GM12878 (cell line): ENCODE measurements at regions not wholly inside any gene's neighbourhood (a gene's known extent, or its start where the extent isn't known, plus 50 kb on each side); places are given as distances from the start of the nearest gene placed in this dataset.

Experiments used
- ATAC-seq: fragments of 200-7000 bp; cut with Tn5 transposase; 3 replicates; pipeline ENCODE4 v1.9.1; 2020; ENCODE audit warnings: mild to moderate bottlenecking, moderate library complexity
- BruUV-seq: library from RNA; stranded (reverse); fragments of 400-500 nt; replicated peaks from 2 replicates; lab custom pipeline; 2021; lab: Mats Ljungman, UMichigan
- CTCF ChIA-PET: fragments of 300-600 bp; sonication (Branson Sonifier 250); formaldehyde crosslinking; extraction: SDS; loops from one replicate; lab custom pipeline; 2021; ENCODE audit warnings: inconsistent platforms; lab: Yijun Ruan, JAX
- POLR2A ChIA-PET: fragments of 350-600 bp; formaldehyde crosslinking; extraction: SDS; loops from one replicate; lab custom pipeline; 2021; ENCODE audit warnings: inconsistent platforms; lab: Charles Lee
- RAD21 ChIA-PET: fragments of 300-600 bp; sonication (Branson Sonifier 250); formaldehyde crosslinking; loops from one replicate; lab custom pipeline; 2023; ENCODE audit warnings: antibody characterized with exemption; ENCODE audit not compliant: unreplicated experiment; lab: Charles Lee
- SMC1A ChIA-PET: fragments of 300-600 bp; sonication (Branson Sonifier 250); formaldehyde crosslinking; loops from one replicate; lab custom pipeline; 2023; ENCODE audit not compliant: unreplicated experiment, uncharacterized antibody; lab: Charles Lee
- DNase-seq: peaks from one replicate; pipeline ENCODE4 v3.0.0-alpha.2; 2011; ENCODE audit warnings: low read depth, low spot score
- FAIRE-seq: peaks from 3 replicates; lab custom pipeline; 2011; peaks lifted over from hg19 to GRCh38; lab: Jason Lieb, UNC
- H2AFZ ChIP-seq: 2 replicates; pipeline ENCODE4 v1.6.0; 2011; ENCODE audit warnings: low read depth, low read length, control low read depth; ENCODE audit not compliant: control insufficient read depth
- H3K27ac ChIP-seq: 2 replicates; pipeline ENCODE4 v1.5.1; 2011; ENCODE audit warnings: control low read depth; ENCODE audit not compliant: control insufficient read depth, insufficient read depth
- H3K27me3 ChIP-seq, 2 experiments: replicated peaks in 1 of 2; 2 replicates each; pipeline versions ENCODE4 v1.6.0 to v1.6.1; 2011; ENCODE audit warnings: low read length in 1 of 2; ENCODE audit not compliant: control insufficient read depth in 2 of 2, insufficient read depth in 2 of 2
- H3K36me3 ChIP-seq, 2 experiments: 2 replicates each; pipeline ENCODE4 v1.5.1; 2011; ENCODE audit warnings: low read length in 1 of 2; ENCODE audit not compliant: control insufficient read depth in 2 of 2, insufficient read depth in 2 of 2
- H3K4me1 ChIP-seq: 2 replicates; pipeline ENCODE4 v1.6.1; 2011; ENCODE audit warnings: mild to moderate bottlenecking, low read length, moderate library complexity, mixed read lengths; ENCODE audit not compliant: control insufficient read depth, insufficient read depth
- H3K4me2 ChIP-seq: 2 replicates; pipeline ENCODE4 v1.6.0; 2011; ENCODE audit warnings: control low read depth; ENCODE audit not compliant: control insufficient read depth, insufficient read depth
- H3K4me3 ChIP-seq: fragments of 200-600 bp; sonication (generic); 2 replicates; pipeline ENCODE4 v1.5.1; 2016
- H3K79me2 ChIP-seq: 2 replicates; pipeline ENCODE4 v1.6.0; 2011; ENCODE audit warnings: low read length; ENCODE audit not compliant: control insufficient read depth, insufficient read depth
- H3K9ac ChIP-seq: 2 replicates; pipeline ENCODE4 v1.8.0; 2011; ENCODE audit warnings: low read length, control low read depth, mixed read lengths; ENCODE audit not compliant: control insufficient read depth, insufficient read depth
- H3K9me3 ChIP-seq: replicated peaks from 3 replicates; pipeline ENCODE4 v1.5.1; 2011; ENCODE audit warnings: mild to moderate bottlenecking, low read length; ENCODE audit not compliant: control insufficient read depth, insufficient read depth
- H4K20me1 ChIP-seq: 2 replicates; pipeline ENCODE4 v1.6.0; 2011; ENCODE audit not compliant: control insufficient read depth, insufficient read depth
- ASH2L ChIP-seq: fragments of 300-600, 200-600 bp; sonication (generic); IDR thresholded peaks from 2 replicates; pipeline ENCODE4 v1.6.1; 2017; ENCODE audit warnings: low read depth, mild to moderate bottlenecking, borderline replicate concordance
- CEBPB ChIP-seq, 2 experiments: fragments of 150-350 bp in 1 of 2; IDR thresholded peaks; 2 replicates each; pipeline ENCODE4 v1.6.1; 2012 to 2014; ENCODE audit warnings: low read depth in 2 of 2, low read length in 2 of 2, borderline replicate concordance in 1 of 2, inconsistent platforms in 1 of 2
- CREB1 ChIP-seq: IDR thresholded peaks from 2 replicates; pipeline ENCODE4 v1.6.1; 2012; ENCODE audit warnings: low read depth, mild to moderate bottlenecking, inconsistent platforms
- CREM ChIP-seq: IDR thresholded peaks from 2 replicates; pipeline ENCODE4 v1.6.1; 2014; ENCODE audit warnings: antibody characterized with exemption, low read depth
- EED ChIP-seq: sonication (generic); IDR thresholded peaks from 2 replicates; pipeline ENCODE4 v1.6.1; 2016; ENCODE audit warnings: antibody characterized with exemption, low read depth
- MYC ChIP-seq: IDR thresholded peaks from 2 replicates; pipeline ENCODE4 v1.6.1; 2011; ENCODE audit warnings: mild to moderate bottlenecking, low read length, moderate library complexity, inconsistent platforms; ENCODE audit not compliant: insufficient read depth, insufficient replicate concordance, insufficient read length, severe bottlenecking
- NFXL1 ChIP-seq: fragments of 450-650 bp; IDR thresholded peaks from 2 replicates; pipeline ENCODE4 v1.6.1; 2017; ENCODE audit warnings: antibody characterized with exemption, mild to moderate bottlenecking, borderline replicate concordance
- POLR2AphosphoS2 ChIP-seq: IDR thresholded peaks from 2 replicates; pipeline ENCODE4 v1.6.1; 2011; ENCODE audit warnings: low read depth, mild to moderate bottlenecking, low read length, improper control_type of control experiment, moderate library complexity
- POLR2AphosphoS5 ChIP-seq: IDR thresholded peaks from 2 replicates; pipeline ENCODE4 v1.6.1; 2011; ENCODE audit warnings: mild to moderate bottlenecking, low read length, inconsistent platforms
- RB1 ChIP-seq: fragments of 450-650 bp; formaldehyde crosslinking; IDR thresholded peaks from 2 replicates; pipeline ENCODE4 v1.6.1; 2017; ENCODE audit warnings: mild to moderate bottlenecking, borderline replicate concordance
- RBBP5 ChIP-seq: fragments of 200-600 bp; sonication (generic); conservative IDR thresholded peaks from 2 replicates; pipeline ENCODE4 v1.6.1; 2016
- SMAD5 ChIP-seq: IDR thresholded peaks from 2 replicates; pipeline ENCODE4 v1.6.1; 2016; ENCODE audit warnings: antibody characterized with exemption, low read depth
- SMARCA5 ChIP-seq: fragments of 450-650 bp; IDR thresholded peaks from 2 replicates; pipeline ENCODE4 v1.6.1; 2017; ENCODE audit warnings: mild to moderate bottlenecking
- SPI1 ChIP-seq: IDR thresholded peaks from 2 replicates; pipeline ENCODE4 v1.6.1; 2011; ENCODE audit warnings: low read depth, mild to moderate bottlenecking, low read length, moderate library complexity, borderline replicate concordance; ENCODE audit not compliant: insufficient read depth
- TCF12 ChIP-seq: IDR thresholded peaks from 2 replicates; pipeline ENCODE4 v1.6.1; 2011; ENCODE audit warnings: low read depth, mild to moderate bottlenecking, low read length
- TCF3 ChIP-seq: IDR thresholded peaks from 2 replicates; pipeline ENCODE4 v1.6.1; 2012; ENCODE audit warnings: low read depth, mild to moderate bottlenecking, low read length, borderline replicate concordance; ENCODE audit not compliant: insufficient read depth
- ZNF24 ChIP-seq: fragments of 450-650 bp; IDR thresholded peaks from 2 replicates; pipeline ENCODE4 v1.6.1; 2017; ENCODE audit warnings: antibody characterized with exemption, mild to moderate bottlenecking
- ZNF274 ChIP-seq: IDR thresholded peaks from one replicate; pipeline ENCODE4 v1.8.0; 2011; ENCODE audit not compliant: insufficient read length, insufficient read depth
- WGBS: methylation state at CpG from one replicate; pipeline ENCODE4 v1.1.6; 2016; ENCODE audit warnings: low lambda C conversion rate; ENCODE audit not compliant: insufficient replicate concordance, insufficient coverage; ENCODE audit errors: missing lambda C conversion rate; 5-methylcytosine and 5-hydroxymethylcytosine counted together
- in situ Hi-C: fragments of 300-500 bp; cut with MboI; formaldehyde crosslinking; loops from 9 replicates; pipeline ENCODE4 v1.14.3; 2018; ENCODE audit warnings: mixed read lengths
- intact Hi-C: fragments of 100-400 bp; cut with micrococcal nuclease; formaldehyde crosslinking; loops from one replicate; pipeline ENCODE4 v1.14.2; 2022; ENCODE audit not compliant: unreplicated experiment
- TF ChIP-seq, protein P1 (sequence below): fragments of 450-650 bp; IDR thresholded peaks from 2 replicates; pipeline ENCODE4 v1.6.1; 2018; ENCODE audit warnings: mild to moderate bottlenecking, low read depth, moderate library complexity; ENCODE audit not compliant: partially characterized antibody
- TF ChIP-seq, protein P2 (sequence below): fragments of 450-650 bp; conservative IDR thresholded peaks from 2 replicates; pipeline ENCODE4 v1.6.1; 2017; ENCODE audit warnings: mild to moderate bottlenecking, moderate library complexity

DNA sequence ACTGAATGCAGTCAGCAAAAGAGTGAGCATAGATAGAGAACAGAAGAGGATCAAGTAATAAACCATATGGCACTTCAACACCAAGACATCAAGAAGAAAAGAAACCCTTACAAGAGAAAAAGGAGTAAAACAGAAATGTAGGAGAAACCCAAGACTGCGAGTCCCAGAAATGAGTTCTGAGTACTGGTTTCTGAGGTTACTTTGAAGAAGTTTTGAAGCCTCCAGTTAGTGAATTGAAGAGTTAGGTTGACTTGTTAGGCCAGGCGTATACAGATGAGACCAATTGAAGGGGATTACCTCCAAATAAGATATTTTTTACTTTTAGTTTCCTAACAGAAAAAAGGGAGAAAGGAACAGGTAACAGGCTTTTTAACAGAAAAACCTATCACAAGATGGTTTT is 162.2 kb upstream of the SSTR1 start:
- no peak for ATAC-seq
- intact Hi-C loops = no loop called here

More for the DNA sequence above, 162.2 kb upstream of the SSTR1 start:
- 64% methylated on average over 2 of the region's 2 CpGs for WGBS
- Histone ChIP-seq H3K9me3 (no peaks in the 10 kb centered on the region), H3K4me2 (no peak overlapping the region), H3K79me2 (no peaks in the 10 kb centered on the region), H3K9ac (no peak overlapping the region), H3K36me3 (no peaks in the 10 kb centered on the region), H3K27ac (no peak overlapping the region), H2AFZ (no peak overlapping the region), H3K4me3 (no peak overlapping the region), H3K27me3 (no peaks in the 10 kb centered on the region), H3K4me1 (no peaks in the 10 kb centered on the region), H4K20me1 (no peaks in the 10 kb centered on the region)
- TF ChIP-seq RBBP5 (no peak), SMAD5 (no peak), ZNF24 (no peak), POLR2AphosphoS5 (no peak), ASH2L (no peak), POLR2AphosphoS2 (no peak), CREB1 (no peak), RB1 (no peak), TCF12 (no peak), MYC (no peak), SMARCA5 (no peak), NFXL1 (no peak), CREM (no peak), SPI1 (no peak), EED (no peak), CEBPB (IDR thresholded peaks at IDR 0.05; ENCODE audit: borderline replicate concordance in 1 of 2, low read depth in 2 of 2, low read length in 2 of 2) (no peak), TCF3 (no peak), ZNF274 (no peak)
- TF ChIP-seq, protein P1, sequence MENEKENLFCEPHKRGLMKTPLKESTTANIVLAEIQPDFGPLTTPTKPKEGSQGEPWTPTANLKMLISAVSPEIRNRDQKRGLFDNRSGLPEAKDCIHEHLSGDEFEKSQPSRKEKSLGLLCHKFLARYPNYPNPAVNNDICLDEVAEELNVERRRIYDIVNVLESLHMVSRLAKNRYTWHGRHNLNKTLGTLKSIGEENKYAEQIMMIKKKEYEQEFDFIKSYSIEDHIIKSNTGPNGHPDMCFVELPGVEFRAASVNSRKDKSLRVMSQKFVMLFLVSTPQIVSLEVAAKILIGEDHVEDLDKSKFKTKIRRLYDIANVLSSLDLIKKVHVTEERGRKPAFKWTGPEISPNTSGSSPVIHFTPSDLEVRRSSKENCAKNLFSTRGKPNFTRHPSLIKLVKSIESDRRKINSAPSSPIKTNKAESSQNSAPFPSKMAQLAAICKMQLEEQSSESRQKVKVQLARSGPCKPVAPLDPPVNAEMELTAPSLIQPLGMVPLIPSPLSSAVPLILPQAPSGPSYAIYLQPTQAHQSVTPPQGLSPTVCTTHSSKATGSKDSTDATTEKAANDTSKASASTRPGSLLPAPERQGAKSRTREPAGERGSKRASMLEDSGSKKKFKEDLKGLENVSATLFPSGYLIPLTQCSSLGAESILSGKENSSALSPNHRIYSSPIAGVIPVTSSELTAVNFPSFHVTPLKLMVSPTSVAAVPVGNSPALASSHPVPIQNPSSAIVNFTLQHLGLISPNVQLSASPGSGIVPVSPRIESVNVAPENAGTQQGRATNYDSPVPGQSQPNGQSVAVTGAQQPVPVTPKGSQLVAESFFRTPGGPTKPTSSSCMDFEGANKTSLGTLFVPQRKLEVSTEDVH = no peak
- TF ChIP-seq, protein P2, sequence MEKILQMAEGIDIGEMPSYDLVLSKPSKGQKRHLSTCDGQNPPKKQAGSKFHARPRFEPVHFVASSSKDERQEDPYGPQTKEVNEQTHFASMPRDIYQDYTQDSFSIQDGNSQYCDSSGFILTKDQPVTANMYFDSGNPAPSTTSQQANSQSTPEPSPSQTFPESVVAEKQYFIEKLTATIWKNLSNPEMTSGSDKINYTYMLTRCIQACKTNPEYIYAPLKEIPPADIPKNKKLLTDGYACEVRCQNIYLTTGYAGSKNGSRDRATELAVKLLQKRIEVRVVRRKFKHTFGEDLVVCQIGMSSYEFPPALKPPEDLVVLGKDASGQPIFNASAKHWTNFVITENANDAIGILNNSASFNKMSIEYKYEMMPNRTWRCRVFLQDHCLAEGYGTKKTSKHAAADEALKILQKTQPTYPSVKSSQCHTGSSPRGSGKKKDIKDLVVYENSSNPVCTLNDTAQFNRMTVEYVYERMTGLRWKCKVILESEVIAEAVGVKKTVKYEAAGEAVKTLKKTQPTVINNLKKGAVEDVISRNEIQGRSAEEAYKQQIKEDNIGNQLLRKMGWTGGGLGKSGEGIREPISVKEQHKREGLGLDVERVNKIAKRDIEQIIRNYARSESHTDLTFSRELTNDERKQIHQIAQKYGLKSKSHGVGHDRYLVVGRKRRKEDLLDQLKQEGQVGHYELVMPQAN = no peak
- FAIRE-seq (no peak), DNase-seq (no peak)
- in situ Hi-C loops = no loop called here
- RAD21 ChIA-PET = no interaction called here
- CTCF ChIA-PET = no interaction called here
- SMC1A ChIA-PET = no interaction called here
- POLR2A ChIA-PET = no interaction called here
- no TSS peak for BruUV-seq
